C4-2B (cell line): ENCODE measurements at regions not wholly inside any gene's neighbourhood (a gene's known extent, or its start where the extent isn't known, plus 50 kb on each side); places are given as distances from the start of the nearest gene placed in this dataset.

Experiments used
- CTCF ChIP-seq: fragments of 450-650 bp; conservative IDR thresholded peaks from 2 replicates; pipeline ENCODE4 v1.5.1; 2017; ENCODE audit warnings: mild to moderate bottlenecking
- ZFX ChIP-seq: fragments of 450-650 bp; IDR thresholded peaks from 2 replicates; pipeline ENCODE4 v1.6.1; 2017

DNA sequence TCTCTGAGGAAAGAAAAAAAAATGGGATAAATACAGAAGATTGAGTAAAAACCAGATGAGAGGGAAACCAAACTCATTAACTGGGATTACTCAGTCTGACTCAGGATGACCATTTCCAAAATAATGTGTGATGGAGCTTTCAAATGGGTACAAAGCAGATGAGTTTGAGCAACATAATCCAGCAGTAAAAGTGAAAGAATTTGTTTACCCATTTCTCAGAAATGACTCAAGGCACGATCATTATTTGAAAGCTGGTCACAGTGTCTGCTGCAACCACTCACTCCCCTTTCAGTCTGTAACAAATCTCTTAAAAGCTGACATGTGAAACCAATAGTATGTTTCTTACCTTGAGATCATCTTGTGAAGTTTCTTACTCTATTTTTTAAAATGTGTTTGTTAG lies 104.7 kb upstream of the KLF14 start:
- TF ChIP-seq CTCF (no peak), ZFX (no peak)
